Sigmoid colon (tissue), 6 donors: ENCODE measurements at regions not wholly inside any gene's neighbourhood (a gene's known extent, or its start where the extent isn't known, plus 50 kb on each side); places are given as distances from the start of the nearest gene placed in this dataset.

ENCODE experiments used
- DNase-seq: peaks from one replicate; pipeline ENCODE4 v3.0.0-alpha.2; 2019
- H3K27ac ChIP-seq, 4 donors: fragments of 200-600 bp; sonication (generic); one replicate each; pipeline ENCODE4 v1.5.1; 2016 to 2019; ENCODE audit warnings: mild to moderate bottlenecking in 1 of 4
- H3K27me3 ChIP-seq, 3 donors: fragments of 200-600 bp; sonication (generic); one replicate each; pipeline ENCODE4 v1.5.1; 2019; ENCODE audit warnings: mild to moderate bottlenecking in 1 of 3
- H3K36me3 ChIP-seq, 4 donors: fragments of 200-600 bp; sonication (generic); one replicate each; pipeline ENCODE4 v1.5.1; 2016 to 2019
- H3K4me1 ChIP-seq, 4 donors: fragments of 200-600 bp; sonication (generic); one replicate each; pipeline ENCODE4 v1.5.1; 2017 to 2019
- H3K4me3 ChIP-seq, 4 donors: fragments of 200-600 bp; sonication (generic); one replicate each; pipeline ENCODE4 v1.5.1; 2017 to 2019; ENCODE audit warnings: mild to moderate bottlenecking in 2 of 4, moderate library complexity in 1 of 4
- H3K9me3 ChIP-seq, 4 donors: fragments of 200-600 bp in 3 of 4; sonication (generic) in 3 of 4; one replicate each; pipeline versions ENCODE4 v1.5.1 to v1.6.1; 2013 to 2019
- EP300 ChIP-seq, 4 donors: sonication (generic); formaldehyde crosslinking; IDR thresholded peaks; one replicate each; pipeline ENCODE4 v1.6.1; 2017; ENCODE audit warnings: antibody characterized with exemption in 4 of 4
- POLR2A ChIP-seq, 2 donors: fragments of 450-650 bp; IDR thresholded peaks; one replicate each; pipeline ENCODE4 v1.6.1; 2016; ENCODE audit warnings: antibody characterized with exemption in 2 of 2, mild to moderate bottlenecking in 2 of 2, moderate library complexity in 2 of 2
- POLR2AphosphoS5 ChIP-seq, 4 donors: sonication (generic); formaldehyde crosslinking; IDR thresholded peaks; one replicate each; pipeline ENCODE4 v1.6.1; 2017; ENCODE audit warnings: antibody characterized with exemption in 4 of 4
- WGBS, 2 donors: extraction: QIAGEN DNeasy Blood & Tissue Kit; methylation state at CpG; one replicate each; pipeline ENCODE4 v1.1.7; 2013; 5-methylcytosine and 5-hydroxymethylcytosine counted together
- intact Hi-C: fragments of 100-400 bp; cut with DNase I; formaldehyde crosslinking; loops from one replicate; pipeline ENCODE4 v1.15.1; 2023
- TF ChIP-seq, protein P1 (sequence below), 4 experiments: fragments of 450-650 bp in 3 of 4; fragments of 200-600 bp in 1 of 4; IDR thresholded peaks; one replicate each; pipeline ENCODE4 v1.5.1; 2016 to 2019; ENCODE audit warnings: antibody characterized with exemption in 4 of 4, mild to moderate bottlenecking in 3 of 4, moderate library complexity in 2 of 4
- donor health status: healthy with polysubstance abuse.
- donor health status: healthy.

DNA sequence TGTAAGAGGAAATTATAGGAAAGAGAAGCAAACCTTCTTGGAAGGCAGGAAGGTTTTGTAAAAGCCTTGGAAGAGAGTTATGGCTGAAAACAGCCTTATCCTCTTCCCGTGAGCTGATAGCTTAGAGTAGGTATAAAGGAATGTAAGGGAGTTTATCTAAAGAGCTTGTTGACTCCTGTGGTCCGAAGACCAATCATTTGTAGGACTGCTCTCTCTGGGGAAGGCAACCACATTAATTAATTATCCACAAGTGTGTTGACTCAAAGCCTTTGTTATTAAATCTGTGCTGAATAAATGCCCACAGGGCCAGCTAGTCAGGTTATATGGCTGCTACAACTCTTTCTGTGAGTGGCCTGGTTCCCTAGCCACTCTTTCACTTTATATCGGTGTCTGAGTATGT is 452.1 kb upstream of the RASGRP1 start:
- no peak overlapping the region for H3K27ac ChIP-seq
- H3K4me3 ChIP-seq: no peak overlapping the region
- DNase-seq: no peak
- 86 to 92% methylated on average over 3 of the region's 3 CpGs for WGBS, 2 donors
- H3K27me3 ChIP-seq: no peaks in the 10 kb centered on the region
- H3K36me3 ChIP-seq: no peaks in the 10 kb centered on the region
- H3K9me3 ChIP-seq: no peaks in the 10 kb centered on the region
- TF ChIP-seq, protein P1, sequence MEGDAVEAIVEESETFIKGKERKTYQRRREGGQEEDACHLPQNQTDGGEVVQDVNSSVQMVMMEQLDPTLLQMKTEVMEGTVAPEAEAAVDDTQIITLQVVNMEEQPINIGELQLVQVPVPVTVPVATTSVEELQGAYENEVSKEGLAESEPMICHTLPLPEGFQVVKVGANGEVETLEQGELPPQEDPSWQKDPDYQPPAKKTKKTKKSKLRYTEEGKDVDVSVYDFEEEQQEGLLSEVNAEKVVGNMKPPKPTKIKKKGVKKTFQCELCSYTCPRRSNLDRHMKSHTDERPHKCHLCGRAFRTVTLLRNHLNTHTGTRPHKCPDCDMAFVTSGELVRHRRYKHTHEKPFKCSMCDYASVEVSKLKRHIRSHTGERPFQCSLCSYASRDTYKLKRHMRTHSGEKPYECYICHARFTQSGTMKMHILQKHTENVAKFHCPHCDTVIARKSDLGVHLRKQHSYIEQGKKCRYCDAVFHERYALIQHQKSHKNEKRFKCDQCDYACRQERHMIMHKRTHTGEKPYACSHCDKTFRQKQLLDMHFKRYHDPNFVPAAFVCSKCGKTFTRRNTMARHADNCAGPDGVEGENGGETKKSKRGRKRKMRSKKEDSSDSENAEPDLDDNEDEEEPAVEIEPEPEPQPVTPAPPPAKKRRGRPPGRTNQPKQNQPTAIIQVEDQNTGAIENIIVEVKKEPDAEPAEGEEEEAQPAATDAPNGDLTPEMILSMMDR (IDR thresholded peaks at IDR 0.05): no peak
- no peak for TF ChIP-seq POLR2AphosphoS5 (IDR thresholded peaks at IDR 0.05)
- TF ChIP-seq POLR2A (IDR thresholded peaks at IDR 0.05): no peak
- TF ChIP-seq EP300 (IDR thresholded peaks at IDR 0.05): no peak
- H3K4me1 ChIP-seq: no peaks in the 10 kb centered on the region
- intact Hi-C loops: no loop called here

DNA sequence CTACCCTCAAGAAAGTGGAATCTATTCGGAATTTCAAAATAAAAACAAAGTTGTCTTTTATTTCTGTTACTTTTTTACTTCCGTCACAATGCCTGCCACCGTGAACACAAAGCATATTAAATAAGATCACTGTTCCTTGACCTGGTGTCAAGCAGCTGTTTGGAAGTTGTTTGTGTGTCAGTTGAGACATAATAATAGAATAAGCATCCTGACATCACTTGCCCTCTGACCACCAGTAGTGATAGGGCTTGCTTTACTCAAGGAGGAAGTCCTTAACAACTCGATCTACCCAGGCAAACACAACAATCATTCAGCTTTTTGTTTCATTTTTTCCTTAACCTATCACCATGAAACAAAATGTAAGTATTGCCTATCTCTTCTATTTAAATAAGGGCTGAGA is 454.4 kb upstream of the RASGRP1 start:
- Histone ChIP-seq H3K4me1 (no peaks in the 10 kb centered on the region), H3K27me3 (no peaks in the 10 kb centered on the region), H3K9me3 (no peaks in the 10 kb centered on the region), H3K4me3 (no peak overlapping the region), H3K36me3 (no peaks in the 10 kb centered on the region), H3K27ac (no peak overlapping the region)
- WGBS, 2 donors: 49 to 69% methylated on average over 4 of the region's 4 CpGs
- intact Hi-C loops: no loop called here
- no peak for TF ChIP-seq POLR2A (IDR thresholded peaks at IDR 0.05)
- TF ChIP-seq, protein P1 (IDR thresholded peaks at IDR 0.05): no peak
- no peak for TF ChIP-seq POLR2AphosphoS5 (IDR thresholded peaks at IDR 0.05)
- TF ChIP-seq EP300 (IDR thresholded peaks at IDR 0.05): no peak
- DNase-seq: no peak

DNA sequence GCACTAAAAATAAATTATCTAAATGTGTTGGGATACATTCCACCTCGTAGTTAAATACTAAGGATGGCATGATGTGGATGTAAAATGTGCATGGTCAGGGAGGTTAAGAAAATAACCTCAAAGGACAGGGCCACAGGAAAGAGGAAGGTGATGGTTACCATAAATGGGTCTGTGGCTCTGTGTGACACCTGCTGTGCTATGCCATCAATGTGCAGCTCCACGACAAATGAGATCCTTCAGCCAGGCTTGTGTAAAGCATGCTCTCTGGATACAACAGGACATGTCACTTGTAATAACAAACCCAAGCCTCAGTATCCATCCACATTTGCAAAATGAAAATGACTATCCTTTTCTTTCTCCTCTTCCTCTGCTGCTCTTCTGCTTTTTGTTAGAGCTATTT is 456.7 kb upstream of the RASGRP1 start:
- intact Hi-C loops: no loop called here
- no peak for DNase-seq
- no peak overlapping the region for H3K27ac ChIP-seq

DNA sequence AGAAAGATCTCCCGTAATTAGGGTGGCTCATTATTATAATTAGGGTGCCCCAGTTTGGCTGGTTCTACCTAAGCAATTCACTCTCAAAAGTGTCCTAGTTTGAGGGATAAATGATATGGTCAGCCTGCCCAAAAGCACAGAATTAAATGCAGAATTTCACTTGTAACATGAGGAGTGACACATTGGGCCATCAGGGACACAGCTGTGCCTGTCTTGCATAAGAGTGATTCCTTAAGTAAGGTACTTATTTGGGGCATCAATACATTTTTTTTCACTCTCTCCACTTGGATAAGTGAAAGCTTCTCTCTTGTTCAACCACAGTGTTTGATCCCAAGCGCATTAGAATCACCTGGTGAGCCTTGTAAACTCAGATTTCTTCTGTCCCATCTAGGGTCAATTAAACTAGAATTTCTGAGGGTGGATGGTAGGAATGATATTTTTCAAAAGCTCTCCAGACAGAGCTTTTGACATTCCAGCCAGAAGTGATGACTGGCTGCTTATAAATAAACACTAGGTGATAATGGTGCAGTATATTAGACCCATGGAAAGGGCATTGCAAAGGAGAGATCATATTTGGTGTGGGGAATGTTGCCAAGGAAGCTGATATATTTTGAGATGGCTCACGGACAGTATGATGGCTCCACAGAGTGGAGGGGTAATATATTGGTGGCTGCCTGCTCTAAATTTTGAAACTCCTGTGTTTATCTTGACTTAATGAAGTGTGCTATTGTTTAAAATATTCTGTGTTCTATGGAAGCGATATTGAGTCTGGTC is 458.1 kb upstream of the RASGRP1 start:
- H3K4me3 ChIP-seq: no peak overlapping the region
- no peak for TF ChIP-seq POLR2A (IDR thresholded peaks at IDR 0.05)
- TF ChIP-seq, protein P1 (IDR thresholded peaks at IDR 0.05): no peak
- no peak for TF ChIP-seq EP300 (IDR thresholded peaks at IDR 0.05)
- TF ChIP-seq POLR2AphosphoS5 (IDR thresholded peaks at IDR 0.05): no peak

More for the DNA sequence above, 456.7 kb upstream of the RASGRP1 start:
- Histone ChIP-seq H3K4me3 (no peak overlapping the region), H3K36me3 (no peaks in the 10 kb centered on the region), H3K4me1 (no peaks in the 10 kb centered on the region), H3K27me3 (no peaks in the 10 kb centered on the region), H3K9me3 (no peaks in the 10 kb centered on the region)
- TF ChIP-seq EP300 (IDR thresholded peaks at IDR 0.05) (no peak), POLR2A (IDR thresholded peaks at IDR 0.05) (no peak), POLR2AphosphoS5 (IDR thresholded peaks at IDR 0.05) (no peak)
- TF ChIP-seq, protein P1 (IDR thresholded peaks at IDR 0.05): no peak
- 73 to 86% methylated on average over 2 of the region's 2 CpGs for WGBS, 2 donors

DNA sequence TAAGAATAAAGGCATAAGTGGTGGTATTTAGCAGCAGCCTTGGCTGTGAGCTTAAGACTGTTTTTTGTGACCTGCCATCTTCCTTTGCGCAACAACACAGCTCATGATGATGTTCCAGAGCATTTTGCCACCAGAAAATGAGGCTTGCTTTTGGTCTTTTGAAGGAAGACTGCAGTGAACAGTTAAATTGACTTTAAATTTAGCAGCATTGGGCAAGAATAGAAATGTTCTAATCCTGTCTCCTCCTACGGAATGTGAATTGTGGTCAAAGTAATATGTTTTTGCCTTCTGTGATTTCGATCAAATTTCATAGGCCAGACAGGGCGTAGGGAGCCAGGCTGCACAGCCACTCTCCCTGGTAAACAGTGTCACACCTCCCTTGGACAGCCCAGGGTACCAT is 460.7 kb upstream of the RASGRP1 start:
- H3K4me3 ChIP-seq: no peak overlapping the region
- H3K9me3 ChIP-seq: no peaks in the 10 kb centered on the region
- no peak for DNase-seq
- WGBS, 2 donors: 95 to 96% methylated on average over 4 of the region's 4 CpGs
- TF ChIP-seq, protein P1 (IDR thresholded peaks at IDR 0.05): no peak
- TF ChIP-seq EP300 (IDR thresholded peaks at IDR 0.05) (no peak), POLR2A (IDR thresholded peaks at IDR 0.05) (no peak), POLR2AphosphoS5 (IDR thresholded peaks at IDR 0.05) (no peak)
- intact Hi-C loops: no loop called here
- H3K27ac ChIP-seq: no peak overlapping the region
- no peaks in the 10 kb centered on the region for H3K27me3 ChIP-seq
- no peaks in the 10 kb centered on the region for H3K4me1 ChIP-seq
- H3K36me3 ChIP-seq: no peaks in the 10 kb centered on the region

More for the DNA sequence above, 458.1 kb upstream of the RASGRP1 start:
- no peak for DNase-seq
- Histone ChIP-seq H3K36me3 (no peaks in the 10 kb centered on the region), H3K27me3 (no peaks in the 10 kb centered on the region), H3K27ac (no peak overlapping the region), H3K4me1 (no peaks in the 10 kb centered on the region), H3K9me3 (no peaks in the 10 kb centered on the region)
- WGBS, 2 donors: 92% methylated on average over 4 of the region's 4 CpGs
- intact Hi-C loops: no loop called here
